Gastrocnemius medialis (tissue), 4 donors: ENCODE measurements at regions not wholly inside any gene's neighbourhood (a gene's known extent, or its start where the extent isn't known, plus 50 kb on each side); places are given as distances from the start of the nearest gene placed in this dataset.
A peak's percentile ranks its signal among the peaks of the same experiment; 100 is the strongest.

Experiments
- POLR2A ChIP-seq, 2 donors: fragments of 450-650 bp; IDR thresholded peaks; one replicate each; pipeline ENCODE4 v1.6.1; 2017; ENCODE audit warnings: antibody characterized with exemption in 2 of 2, mild to moderate bottlenecking in 2 of 2, moderate library complexity in 2 of 2
- TF ChIP-seq, protein P1 (sequence below), 5 experiments: fragments of 450-650 bp in 3 of 5; fragments of 200-600 bp in 2 of 5; sonication (generic) in 2 of 5; IDR thresholded peaks in 4 of 5; conservative IDR thresholded peaks in 1 of 5; 1 replicate in 4 of 5; 2 replicates in 1 of 5; pipeline ENCODE4 v1.5.1; 2016 to 2019; ENCODE audit warnings: antibody characterized with exemption in 5 of 5, mild to moderate bottlenecking in 3 of 5, moderate library complexity in 3 of 5

DNA sequence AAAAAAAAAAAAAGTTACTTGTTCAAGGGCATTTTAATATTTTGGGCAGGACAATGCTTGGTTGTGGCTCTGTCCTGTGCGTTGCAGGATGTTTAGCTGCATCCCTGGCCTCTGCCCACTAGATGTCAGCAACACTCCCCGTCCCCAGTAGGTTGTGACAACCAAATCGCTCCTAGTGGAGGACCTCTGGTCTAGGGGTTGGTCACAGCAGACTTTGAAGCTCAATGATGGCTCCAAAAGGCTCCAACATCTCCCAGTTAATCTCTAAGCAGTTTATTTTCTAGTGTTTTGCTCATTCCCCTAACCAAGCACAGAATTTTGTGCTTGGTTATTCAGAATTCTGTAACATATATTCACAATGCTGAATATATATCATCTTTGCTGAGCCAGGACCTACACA lies 67.0 kb downstream of the CHRNA1 start:
- TF ChIP-seq, protein P1, sequence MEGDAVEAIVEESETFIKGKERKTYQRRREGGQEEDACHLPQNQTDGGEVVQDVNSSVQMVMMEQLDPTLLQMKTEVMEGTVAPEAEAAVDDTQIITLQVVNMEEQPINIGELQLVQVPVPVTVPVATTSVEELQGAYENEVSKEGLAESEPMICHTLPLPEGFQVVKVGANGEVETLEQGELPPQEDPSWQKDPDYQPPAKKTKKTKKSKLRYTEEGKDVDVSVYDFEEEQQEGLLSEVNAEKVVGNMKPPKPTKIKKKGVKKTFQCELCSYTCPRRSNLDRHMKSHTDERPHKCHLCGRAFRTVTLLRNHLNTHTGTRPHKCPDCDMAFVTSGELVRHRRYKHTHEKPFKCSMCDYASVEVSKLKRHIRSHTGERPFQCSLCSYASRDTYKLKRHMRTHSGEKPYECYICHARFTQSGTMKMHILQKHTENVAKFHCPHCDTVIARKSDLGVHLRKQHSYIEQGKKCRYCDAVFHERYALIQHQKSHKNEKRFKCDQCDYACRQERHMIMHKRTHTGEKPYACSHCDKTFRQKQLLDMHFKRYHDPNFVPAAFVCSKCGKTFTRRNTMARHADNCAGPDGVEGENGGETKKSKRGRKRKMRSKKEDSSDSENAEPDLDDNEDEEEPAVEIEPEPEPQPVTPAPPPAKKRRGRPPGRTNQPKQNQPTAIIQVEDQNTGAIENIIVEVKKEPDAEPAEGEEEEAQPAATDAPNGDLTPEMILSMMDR (IDR thresholded peaks at IDR 0.05 in 4 of 5, conservative IDR thresholded peaks at IDR 0.05 in 1 of 5), result peak in 4 of 5 experiments; percentile 10 to 72 (median 46)
- TF ChIP-seq POLR2A (IDR thresholded peaks at IDR 0.05), result no peak
